A673 (cell line): ENCODE measurements at regions not wholly inside any gene's neighbourhood (a gene's known extent, or its start where the extent isn't known, plus 50 kb on each side); places are given as distances from the start of the nearest gene placed in this dataset.

Experiments
- BruUV-seq: library from RNA; stranded (reverse); fragments of 400-500 nt; replicated peaks from 2 replicates; lab custom pipeline; 2021; lab: Mats Ljungman, UMichigan
- CTCF ChIA-PET: fragments of 300-600 bp; sonication (Branson Sonifier 250); formaldehyde crosslinking; loops from one replicate; lab custom pipeline; 2022; ENCODE audit warnings: antibody characterized with exemption; lab: Charles Lee
- POLR2A ChIA-PET: fragments of 300-600 bp; sonication (Branson Sonifier 250); formaldehyde crosslinking; loops from one replicate; lab custom pipeline; 2022; ENCODE audit warnings: antibody characterized with exemption; ENCODE audit not compliant: low non-redundant PET; lab: Charles Lee
- DNase-seq: peaks from one replicate; pipeline ENCODE4 v3.0.0-alpha.2; 2015; ENCODE audit warnings: low spot score
- H3K27ac ChIP-seq: fragments of 200-600 bp; sonication (generic); 2 replicates; pipeline ENCODE4 v1.5.1; 2016; ENCODE audit warnings: mixed run types, low read depth, mild to moderate bottlenecking, mixed read lengths, antibody characterized with exemption, low read length; ENCODE audit not compliant: poor library complexity, severe bottlenecking
- H3K27me3 ChIP-seq: fragments of 200-600 bp; sonication (generic); replicated peaks from 2 replicates; pipeline ENCODE4 v1.6.1; 2017; ENCODE audit warnings: mixed run types, low read depth, mild to moderate bottlenecking, mixed read lengths, antibody characterized with exemption, low read length; ENCODE audit not compliant: insufficient read depth, poor library complexity
- H3K36me3 ChIP-seq: fragments of 200-600 bp; sonication (generic); 2 replicates; pipeline ENCODE4 v1.6.1; 2016; ENCODE audit warnings: mixed run types, mild to moderate bottlenecking, mixed read lengths, antibody characterized with exemption, low read length; ENCODE audit not compliant: insufficient read depth, poor library complexity, severe bottlenecking
- H3K4me1 ChIP-seq: fragments of 200-600 bp; sonication (generic); 2 replicates; pipeline ENCODE4 v1.6.1; 2017; ENCODE audit warnings: mixed run types, mild to moderate bottlenecking, mixed read lengths, antibody characterized with exemption, low read length; ENCODE audit not compliant: insufficient read depth, poor library complexity, severe bottlenecking
- H3K4me3 ChIP-seq: fragments of 200-600 bp; sonication (generic); 2 replicates; pipeline ENCODE4 v1.5.1; 2016; ENCODE audit warnings: low read depth, mixed run types, mild to moderate bottlenecking, mixed read lengths, low read length; ENCODE audit not compliant: poor library complexity, severe bottlenecking
- H3K9me3 ChIP-seq: fragments of 200-600 bp; sonication (generic); 2 replicates; pipeline ENCODE4 v1.6.1; 2016; ENCODE audit warnings: mixed run types, low read depth, mild to moderate bottlenecking, mixed read lengths, antibody characterized with exemption, low read length; ENCODE audit not compliant: poor library complexity, severe bottlenecking
- CTCF ChIP-seq: fragments of 300-800, 200-600 bp; sonication (generic); conservative IDR thresholded peaks from 2 replicates; pipeline ENCODE4 v1.5.1; 2017; ENCODE audit warnings: low read depth, mild to moderate bottlenecking, antibody characterized with exemption, low read length, moderate library complexity, mixed read lengths
- EZH2 ChIP-seq: fragments of 200-600 bp; sonication (generic); IDR thresholded peaks from 2 replicates; pipeline ENCODE4 v1.6.1; 2017; ENCODE audit warnings: borderline replicate concordance, low read depth, mild to moderate bottlenecking, mixed read lengths, antibody characterized with exemption, low read length; ENCODE audit not compliant: poor library complexity, severe bottlenecking
- intact Hi-C: fragments of 100-400 bp; cut with micrococcal nuclease; formaldehyde crosslinking; loops from one replicate; pipeline ENCODE4 v1.10.0; 2022; ENCODE audit not compliant: unreplicated experiment

DNA sequence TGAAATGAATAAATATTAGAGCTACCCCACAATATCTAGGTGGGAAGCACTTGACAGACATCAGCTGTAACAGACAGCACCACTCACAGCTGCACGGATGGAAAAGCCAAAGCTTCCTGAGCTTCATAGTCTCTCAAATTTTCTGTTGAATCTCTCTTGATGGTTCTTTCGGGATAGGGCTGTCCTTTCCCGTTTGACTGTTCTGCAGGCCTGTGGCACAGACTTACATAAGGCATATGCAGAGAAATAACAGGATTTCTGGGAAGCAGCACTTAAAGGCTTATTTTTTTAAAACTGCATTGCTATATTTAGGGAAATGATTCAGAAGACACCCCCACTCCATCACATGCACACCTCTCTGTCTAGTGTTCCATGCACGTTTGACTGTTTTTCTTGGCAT is 77.5 kb downstream of the ZNF648 start:
- Histone ChIP-seq H3K36me3 (no peaks in the 10 kb centered on the region), H3K27ac (no peak overlapping the region), H3K9me3 (no peaks in the 10 kb centered on the region), H3K4me1 (no peaks in the 10 kb centered on the region), H3K4me3 (no peak overlapping the region), H3K27me3 (peaks cover 19% of the 10 kb centered on the region)
- ChIA-PET CTCF (no interaction called here), POLR2A (no interaction called here)
- intact Hi-C loops: no loop called here
- TF ChIP-seq CTCF: no peak
- no peak for TF ChIP-seq EZH2
- DNase-seq: no peak
- BruUV-seq: no TSS peak

GRCh38 chr1:181981821-181982220 is 79.7 kb downstream of the ZNF648 start:
- H3K27me3 ChIP-seq: peaks cover 14% of the 10 kb centered on the region

DNA sequence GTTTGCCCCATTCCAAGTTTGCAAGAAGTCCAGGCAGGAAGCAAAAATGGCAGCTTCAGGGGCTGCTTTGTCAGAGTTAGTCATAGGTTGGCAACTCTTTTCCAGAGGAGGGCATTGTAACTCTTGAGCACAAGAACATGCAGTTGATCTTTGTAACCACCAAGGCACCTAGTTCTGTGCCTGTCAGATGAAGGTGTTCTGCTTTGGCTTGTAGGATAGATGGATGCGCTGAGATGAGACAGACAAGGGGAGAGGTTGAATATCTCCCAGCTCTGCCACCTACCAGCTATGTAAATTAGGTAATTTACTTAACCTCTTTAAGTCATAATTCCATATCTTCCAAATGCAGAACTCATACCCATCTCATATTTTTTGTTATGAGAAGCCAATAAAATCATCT is 89.3 kb downstream of the ZNF648 start:
- H3K27me3 ChIP-seq: no peaks in the 10 kb centered on the region
- H3K9me3 ChIP-seq: no peaks in the 10 kb centered on the region
- TF ChIP-seq CTCF (no peak), EZH2 (no peak)
- no peak overlapping the region for H3K4me3 ChIP-seq
- intact Hi-C loops: no loop called here
- DNase-seq: no peak
- no peaks in the 10 kb centered on the region for H3K36me3 ChIP-seq
- ChIA-PET CTCF (no interaction called here), POLR2A (no interaction called here)
- BruUV-seq: no TSS peak
- H3K27ac ChIP-seq: no peak overlapping the region
- H3K4me1 ChIP-seq: no peaks in the 10 kb centered on the region

More at GRCh38 chr1:181981821-181982220, 79.7 kb downstream of the ZNF648 start:
- Histone ChIP-seq H3K27ac (no peak overlapping the region), H3K4me1 (no peaks in the 10 kb centered on the region), H3K9me3 (no peaks in the 10 kb centered on the region), H3K4me3 (no peak overlapping the region), H3K36me3 (no peaks in the 10 kb centered on the region)
- CTCF ChIA-PET: no interaction called here
- BruUV-seq: no TSS peak
- TF ChIP-seq EZH2 (no peak), CTCF (no peak)
- intact Hi-C loops: no loop called here
- DNase-seq: no peak
- POLR2A ChIA-PET: no interaction called here
